H1 (cell line): ENCODE measurements at regions not wholly inside any gene's neighbourhood (a gene's known extent, or its start where the extent isn't known, plus 50 kb on each side); places are given as distances from the start of the nearest gene placed in this dataset.

Experiments
- CTCF ChIA-PET: fragments of 300-600 bp; sonication (Branson Sonifier 250); formaldehyde crosslinking; loops from one replicate; lab custom pipeline; 2021; ENCODE audit not compliant: partially characterized antibody; lab: Charles Lee
- POLR2A ChIA-PET: fragments of 300-600 bp; sonication (Branson Sonifier 250); formaldehyde crosslinking; loops from one replicate; lab custom pipeline; 2021; ENCODE audit warnings: inconsistent platforms; ENCODE audit not compliant: partially characterized antibody; lab: Charles Lee
- DNase-seq, 2 experiments: peaks; one replicate each; pipeline versions ENCODE4 v3.0.0 to v3.0.0-alpha.2; 2010 to 2022; ENCODE audit warnings: low spot score in 2 of 2, low read depth in 1 of 2, mixed read lengths in 1 of 2
- FAIRE-seq: peaks from 2 replicates; lab custom pipeline; 2011; peaks lifted over from hg19 to GRCh38; lab: Jason Lieb, UNC
- H2AFZ ChIP-seq: 2 replicates; pipeline ENCODE4 v1.8.1; 2012; ENCODE audit warnings: low read length, inconsistent platforms
- H2AK5ac ChIP-seq: 2 replicates; pipeline ENCODE4 v1.6.1; 2013; ENCODE audit warnings: low read depth, low read length
- H2BK120ac ChIP-seq: replicated peaks from 2 replicates; pipeline ENCODE3; 2013; ENCODE audit warnings: low read depth, low read length, inconsistent platforms
- H2BK12ac ChIP-seq: 2 replicates; pipeline ENCODE4 v1.6.1; 2013; ENCODE audit warnings: low read depth, low read length
- H2BK15ac ChIP-seq: 2 replicates; pipeline ENCODE4 v1.6.1; 2013; ENCODE audit warnings: low read length
- H2BK20ac ChIP-seq: 2 replicates; pipeline ENCODE4 v1.6.1; 2013; ENCODE audit warnings: low read length
- H2BK5ac ChIP-seq: 2 replicates; pipeline ENCODE4 v1.6.1; 2013; ENCODE audit warnings: low read depth, low read length
- H3K14ac ChIP-seq: 2 replicates; pipeline ENCODE4 v1.6.1; 2013; ENCODE audit warnings: inconsistent platforms; ENCODE audit not compliant: insufficient read length
- H3K18ac ChIP-seq: 2 replicates; pipeline ENCODE4 v1.6.1; 2013; ENCODE audit warnings: low read length; ENCODE audit errors: extremely low read depth
- H3K23ac ChIP-seq: 2 replicates; pipeline ENCODE4 v1.6.1; 2013; ENCODE audit warnings: inconsistent platforms; ENCODE audit not compliant: insufficient read length
- H3K23me2 ChIP-seq: 2 replicates; pipeline ENCODE4 v1.6.1; 2013; ENCODE audit warnings: low read depth, low read length
- H3K27ac ChIP-seq: 2 replicates; pipeline ENCODE4 v1.6.1; 2011; ENCODE audit warnings: low read depth, low read length, inconsistent platforms
- H3K27me3 ChIP-seq, 4 experiments: replicated peaks in 1 of 4; 1 replicate in 1 of 4; 2 replicates in 3 of 4; pipeline versions ENCODE4 v1.6.1 to v1.8.1; 2011 to 2013; ENCODE audit warnings: low read length in 3 of 4, mild to moderate bottlenecking in 3 of 4, inconsistent platforms in 2 of 4, mixed read lengths in 2 of 4, moderate library complexity in 1 of 4; ENCODE audit not compliant: control insufficient read depth in 3 of 4, insufficient read depth in 3 of 4; ENCODE audit errors: extremely low read depth in 1 of 4
- H3K36me3 ChIP-seq, 4 experiments: 2 replicates each; pipeline versions ENCODE4 v1.6.1 to v1.8.1; 2011 to 2013; ENCODE audit warnings: mild to moderate bottlenecking in 4 of 4, low read length in 3 of 4, moderate library complexity in 2 of 4, control low read depth in 1 of 4, inconsistent platforms in 1 of 4; ENCODE audit not compliant: insufficient read depth in 4 of 4, control insufficient read depth in 2 of 4
- H3K4ac ChIP-seq: replicated peaks from 2 replicates; pipeline ENCODE3; 2013; ENCODE audit warnings: low read length, low read depth, mixed read lengths, inconsistent platforms; ENCODE audit not compliant: insufficient read length
- H3K4me1 ChIP-seq, 4 experiments: replicated peaks in 1 of 4; 1 replicate in 1 of 4; 2 replicates in 3 of 4; pipeline versions ENCODE4 v1.6.1 to v1.8.1; 2011 to 2013; ENCODE audit warnings: low read length in 3 of 4, inconsistent platforms in 2 of 4, mixed read lengths in 1 of 4; ENCODE audit not compliant: insufficient read depth in 4 of 4, control insufficient read depth in 3 of 4
- H3K4me2 ChIP-seq, 2 experiments: 2 replicates each; pipeline versions ENCODE4 v1.6.1 to v1.8.1; 2011 to 2013; ENCODE audit warnings: low read depth in 2 of 2, low read length in 2 of 2, control low read depth in 1 of 2, inconsistent platforms in 1 of 2, mild to moderate bottlenecking in 1 of 2; ENCODE audit not compliant: insufficient read depth in 1 of 2
- H3K4me3 ChIP-seq, 4 experiments: fragments of 200-600, 300-600 bp in 1 of 4; sonication (generic), shearing (Covaris generic), sonication (Bioruptor Twin) in 1 of 4; 2 replicates each; pipeline versions ENCODE4 v1.5.1 to v1.8.1; 2011 to 2016; ENCODE audit warnings: low read length in 4 of 4, low read depth in 3 of 4, control low read depth in 2 of 4, inconsistent platforms in 2 of 4, mild to moderate bottlenecking in 2 of 4, mixed read lengths in 1 of 4, moderate library complexity in 1 of 4; ENCODE audit not compliant: insufficient read depth in 2 of 4; ENCODE audit errors: extremely low read depth in 1 of 4
- H3K56ac ChIP-seq: replicated peaks from 2 replicates; pipeline ENCODE3; 2013; ENCODE audit warnings: low read depth, mild to moderate bottlenecking, mixed read lengths, low read length, inconsistent platforms; ENCODE audit not compliant: insufficient read length
- H3K79me1 ChIP-seq: 2 replicates; pipeline ENCODE4 v1.6.1; 2013; ENCODE audit warnings: low read depth, low read length, control low read depth
- H3K79me2 ChIP-seq, 2 experiments: 2 replicates each; pipeline versions ENCODE4 v1.6.1 to v1.8.1; 2012 to 2013; ENCODE audit warnings: low read length in 2 of 2, mild to moderate bottlenecking in 2 of 2, inconsistent platforms in 1 of 2; ENCODE audit not compliant: insufficient read depth in 2 of 2, control insufficient read depth in 1 of 2
- H3K9ac ChIP-seq, 4 experiments: replicated peaks in 1 of 4; 1 replicate in 1 of 4; 2 replicates in 3 of 4; pipeline versions ENCODE4 v1.6.1 to v1.8.1; 2011 to 2013; ENCODE audit warnings: low read depth in 3 of 4, low read length in 3 of 4, control low read depth in 2 of 4, mild to moderate bottlenecking in 2 of 4, moderate library complexity in 2 of 4, inconsistent platforms in 1 of 4; ENCODE audit errors: extremely low read depth in 1 of 4
- H3K9me3 ChIP-seq, 2 experiments: 2 replicates each; pipeline versions ENCODE4 v1.6.1 to v1.8.1; 2012 to 2013; ENCODE audit warnings: mild to moderate bottlenecking in 2 of 2, moderate library complexity in 2 of 2, control low read depth in 1 of 2, inconsistent platforms in 1 of 2, low read depth in 1 of 2, low read length in 1 of 2, mixed read lengths in 1 of 2; ENCODE audit not compliant: insufficient read depth in 2 of 2
- H4K20me1 ChIP-seq, 2 experiments: replicated peaks in 1 of 2; 2 replicates each; pipeline versions ENCODE3 to v1.8.1; 2011 to 2013; ENCODE audit warnings: inconsistent platforms in 2 of 2, low read length in 2 of 2, mild to moderate bottlenecking in 1 of 2; ENCODE audit not compliant: insufficient read depth in 2 of 2, control insufficient read depth in 1 of 2
- H4K5ac ChIP-seq: 2 replicates; pipeline ENCODE4 v1.6.1; 2013; ENCODE audit warnings: low read length, low read depth, mixed read lengths, inconsistent platforms; ENCODE audit not compliant: insufficient read length
- H4K8ac ChIP-seq: 2 replicates; pipeline ENCODE4 v1.8.0; 2013; ENCODE audit warnings: mild to moderate bottlenecking, moderate library complexity, low read length, inconsistent platforms; ENCODE audit not compliant: insufficient read depth; ENCODE audit errors: extremely low read depth
- H4K91ac ChIP-seq: replicated peaks from 2 replicates; pipeline ENCODE3; 2013; ENCODE audit warnings: low read length, mixed read lengths, inconsistent platforms; ENCODE audit not compliant: insufficient read length
- GTF2F1 ChIP-seq: IDR thresholded peaks from 2 replicates; pipeline ENCODE4 v1.6.1; 2012; ENCODE audit warnings: low read depth, low read length, improper control_type of control experiment, borderline replicate concordance
- WGBS, 2 experiments: shearing (Covaris generic) in 1 of 2; methylation state at CpG; one replicate each; pipeline versions ENCODE4 v1.1.6 to v1.1.7; 2013 to 2015; ENCODE audit warnings: low lambda C conversion rate in 2 of 2, mixed read lengths in 2 of 2, inconsistent platforms in 1 of 2, low coverage in 1 of 2, missing lambda C conversion rate in 1 of 2; ENCODE audit not compliant: insufficient replicate concordance in 2 of 2, insufficient coverage in 1 of 2, insufficient read length in 1 of 2; ENCODE audit errors: extremely low coverage in 1 of 2, missing lambda C conversion rate in 1 of 2; 5-methylcytosine and 5-hydroxymethylcytosine counted together

GRCh38 chr22:47245286-47245685 is 482.8 kb downstream of the TBC1D22A start:
- H3K14ac ChIP-seq = no peak overlapping the region
- H4K91ac ChIP-seq = no peak overlapping the region
- no peak overlapping the region for H3K27ac ChIP-seq
- FAIRE-seq (no peak), DNase-seq (no peak)
- POLR2A ChIA-PET = no interaction called here
- no peak overlapping the region for H3K56ac ChIP-seq
- H3K4me1 ChIP-seq = no peaks in the 10 kb centered on the region
- H3K9ac ChIP-seq = no peak overlapping the region
- H3K18ac ChIP-seq = no peak overlapping the region
- H2AFZ ChIP-seq = no peak overlapping the region
- CTCF ChIA-PET = interaction anchor here (0.6 kb wide), 1 partner anchor 14 kb away, joined by 3 read pairs; no protein-coding TSS in a partner anchor
- WGBS, 2 experiments = 58% methylated on average over 3 of the region's 3 CpGs; no CpG with 5 or more reads in 1 of the 2 experiments
- no peaks in the 10 kb centered on the region for H4K20me1 ChIP-seq
- no peak overlapping the region for H2BK20ac ChIP-seq
- H3K4me3 ChIP-seq = no peak overlapping the region
- no peak overlapping the region for H2BK15ac ChIP-seq
- H3K23me2 ChIP-seq = no peaks in the 10 kb centered on the region; the same call in 1 of the 2 replicates
- H3K4me2 ChIP-seq = no peak overlapping the region
- H3K36me3 ChIP-seq = no peaks in the 10 kb centered on the region
- peaks cover 69 to 76% of the 10 kb centered on the region in 2 experiments for H3K9me3 ChIP-seq
- H3K4ac ChIP-seq = no peak overlapping the region
- no peaks in the 10 kb centered on the region for H3K79me1 ChIP-seq
- no peak overlapping the region for H2BK12ac ChIP-seq
- no peak overlapping the region for H2BK5ac ChIP-seq
- H2BK120ac ChIP-seq = no peak overlapping the region
- H4K8ac ChIP-seq = no peak overlapping the region
- H4K5ac ChIP-seq = no peak overlapping the region
- no peaks in the 10 kb centered on the region for H3K79me2 ChIP-seq
- H3K23ac ChIP-seq = no peak overlapping the region
- no peak overlapping the region for H2AK5ac ChIP-seq
- H3K27me3 ChIP-seq = no peaks in the 10 kb centered on the region
- TF ChIP-seq GTF2F1 = no peak
